Inferior parietal cortex (tissue), 1 donor: ENCODE measurements at regions not wholly inside any gene's neighbourhood (a gene's known extent, or its start where the extent isn't known, plus 50 kb on each side); places are given as distances from the start of the nearest gene placed in this dataset.
"Not testable (repeated sequence)": the region's sequence is repeated elsewhere in the genome, so short reads cannot be mapped to it uniquely, and the experiment has no call there.

Experiments
- DNase-seq: peaks from one replicate; pipeline ENCODE4 v3.0.0-alpha.2; 2016; ENCODE audit errors: extremely low spot score

DNA sequence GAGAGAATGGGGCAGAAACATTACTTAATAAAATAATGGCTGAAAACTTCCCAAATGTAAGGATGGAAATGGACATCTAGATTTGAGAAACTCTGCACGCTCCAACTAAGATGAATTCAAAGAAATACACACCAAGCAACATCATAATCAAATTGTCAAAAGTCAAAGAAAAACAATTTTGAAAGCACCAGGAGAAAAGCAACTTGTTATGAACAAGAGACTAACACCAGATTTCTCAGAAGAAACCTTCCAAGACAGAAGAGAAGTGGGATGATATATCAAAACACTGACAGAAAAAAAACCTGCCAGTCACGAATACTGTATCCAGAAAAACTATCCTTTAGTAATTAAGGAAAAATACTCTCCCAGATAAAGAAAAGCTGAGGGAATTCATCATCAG is 208.6 kb upstream of the SAMSN1 start:
- DNase-seq: no peak

DNA sequence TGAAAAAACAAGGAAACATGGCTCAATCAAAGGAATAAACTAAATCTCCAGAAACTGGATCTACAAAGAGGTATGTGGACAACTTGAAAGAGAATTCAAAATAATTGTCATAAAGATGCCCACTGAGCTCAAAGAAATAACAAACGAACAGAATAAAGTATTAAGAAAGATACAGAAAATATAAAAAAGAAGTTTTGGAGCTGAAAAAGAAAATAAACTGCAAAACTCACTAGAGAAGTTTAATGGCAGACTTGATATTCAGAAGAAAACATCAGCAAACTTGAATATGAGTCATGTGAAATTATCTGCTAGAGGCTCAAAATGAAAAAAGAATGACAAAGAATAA is 208.1 kb upstream of the SAMSN1 start:
- DNase-seq: no peak

DNA sequence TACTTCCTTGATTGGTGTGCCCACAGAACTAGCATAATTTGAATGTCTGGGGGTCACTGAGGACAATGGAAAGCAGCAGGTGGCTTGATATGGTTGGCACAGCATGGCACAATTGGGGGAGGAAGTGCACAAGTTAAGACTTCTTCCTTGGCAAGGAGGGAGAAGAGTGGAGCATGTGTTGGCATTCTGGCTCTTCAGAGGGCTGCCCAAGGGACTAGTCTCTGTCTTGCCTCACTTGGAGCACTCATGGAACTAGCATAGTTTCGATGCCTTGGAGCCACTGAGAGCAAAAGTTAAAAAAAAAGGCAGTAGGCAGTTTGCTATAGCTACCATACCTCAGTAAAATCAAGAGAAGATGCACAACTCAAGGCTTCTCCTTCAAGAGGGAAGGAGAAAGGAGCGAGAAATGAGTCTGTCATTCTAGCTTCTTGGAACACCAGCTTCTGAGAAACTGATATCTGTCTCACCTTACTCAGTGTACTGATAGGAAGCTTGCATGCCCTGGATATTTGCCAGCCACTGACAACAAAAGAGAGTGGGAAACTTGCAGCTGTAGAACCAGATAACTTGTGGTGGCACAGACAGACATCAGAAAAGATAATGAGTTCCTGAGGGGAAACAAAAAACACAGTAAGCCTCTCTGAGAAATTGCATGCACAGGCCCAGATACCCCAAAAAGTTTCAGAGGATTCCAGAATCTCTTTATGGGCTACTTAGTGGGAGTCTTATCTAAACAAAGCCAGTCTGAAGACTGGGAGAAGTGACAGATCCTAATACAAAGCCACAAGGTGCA is 207.5 kb upstream of the SAMSN1 start:
- peak; percentile 50 for DNase-seq

GRCh38 chr21:14753069-14753465 is 207.0 kb upstream of the SAMSN1 start:
- no peak for DNase-seq

GRCh38 chr21:14752345-14752909 is 206.3 kb upstream of the SAMSN1 start:
- no peak for DNase-seq

- DNase-seq: peak; percentile 17
These were observed 205.7 kb upstream of the SAMSN1 start for GRCh38 chr21:14751602-14752344.

DNA sequence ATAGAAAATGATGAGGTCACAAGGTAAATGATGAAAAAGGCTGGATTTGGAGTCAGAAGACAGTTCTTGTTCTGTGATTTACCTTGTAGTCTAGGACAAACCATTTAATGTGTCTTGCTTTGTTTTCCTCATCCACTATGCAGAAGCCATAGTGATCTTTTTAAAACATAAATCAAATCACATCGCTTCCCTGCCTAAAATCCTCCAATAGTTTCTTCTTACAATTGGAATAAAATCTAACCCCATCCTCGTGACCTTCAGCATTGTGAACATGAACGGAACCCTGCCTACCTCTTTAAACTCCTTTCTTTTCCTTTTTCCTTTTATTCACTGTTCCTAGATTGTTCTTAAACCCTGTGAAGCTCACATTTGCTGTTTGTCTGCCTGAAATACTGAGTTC is 204.9 kb upstream of the SAMSN1 start:
- no peak for DNase-seq

GRCh38 chr21:14750041-14750440 is 203.9 kb upstream of the SAMSN1 start:
- DNase-seq: no peak

DNA sequence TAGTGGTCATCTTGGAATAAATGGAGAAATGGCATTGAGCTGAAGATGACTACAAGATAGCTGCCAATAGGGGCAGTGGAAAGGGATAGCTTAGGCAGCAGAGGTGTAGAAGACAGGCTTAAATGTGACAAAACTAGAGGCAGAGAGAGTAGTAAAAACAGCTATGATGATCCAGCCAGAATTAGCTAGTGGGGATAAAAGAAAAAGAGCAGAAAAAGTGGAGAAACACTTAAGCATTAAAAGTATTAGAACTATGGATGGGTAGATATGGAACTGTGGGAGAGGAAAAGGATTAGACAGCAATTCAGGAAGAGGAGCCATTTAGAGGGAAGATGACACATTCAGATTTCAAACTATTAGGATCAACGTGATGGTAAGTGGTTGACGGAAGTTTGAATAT is 202.5 kb upstream of the SAMSN1 start:
- no peak for DNase-seq

- DNase-seq: no peak
These were observed 198.3 kb upstream of the SAMSN1 start for GRCh38 chr21:14744368-14744767.

GRCh38 chr21:14742119-14742518 is 196.0 kb upstream of the SAMSN1 start:
- DNase-seq: no peak

DNA sequence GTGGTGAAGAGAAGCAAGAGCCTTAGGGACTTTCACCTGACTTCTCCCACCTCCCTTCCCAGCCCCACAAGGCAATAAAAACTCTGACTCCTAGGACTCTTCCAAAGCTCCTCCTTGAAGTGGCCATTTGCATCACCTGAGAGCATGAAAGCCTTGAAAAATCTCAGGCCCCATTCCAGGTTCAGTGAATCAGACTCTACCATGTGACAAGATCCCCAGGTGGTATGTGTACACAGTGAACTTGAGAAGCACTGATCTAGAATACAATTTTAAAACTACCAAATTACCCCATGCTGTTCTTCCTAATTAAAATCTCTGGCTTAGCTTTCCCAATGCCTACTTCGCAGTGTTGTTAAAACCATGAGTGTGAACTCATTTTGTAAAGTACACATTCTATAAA is 195.1 kb upstream of the SAMSN1 start:
- no peak for DNase-seq

DNA sequence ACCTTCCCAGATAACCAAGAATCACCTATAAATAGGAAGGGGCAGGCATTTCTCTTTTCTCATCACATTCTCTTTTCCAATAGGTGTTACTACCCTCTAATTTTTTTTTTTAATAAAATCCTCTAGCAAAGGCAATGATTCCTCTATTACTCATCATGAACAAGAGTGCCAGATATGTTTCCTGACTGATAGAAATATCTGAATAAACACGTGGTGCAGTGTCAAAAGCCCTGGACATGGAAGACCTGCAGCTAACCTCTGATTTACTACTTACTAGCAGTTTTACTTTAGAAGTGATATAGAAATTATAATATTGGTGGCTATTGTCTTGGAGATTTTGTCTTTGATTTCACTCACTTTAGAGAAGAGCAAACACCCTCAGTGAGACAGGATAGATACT is 194.6 kb upstream of the SAMSN1 start:
- no peak for DNase-seq

- no peak for DNase-seq
These were observed 194.0 kb upstream of the SAMSN1 start for GRCh38 chr21:14740116-14740515.

DNA sequence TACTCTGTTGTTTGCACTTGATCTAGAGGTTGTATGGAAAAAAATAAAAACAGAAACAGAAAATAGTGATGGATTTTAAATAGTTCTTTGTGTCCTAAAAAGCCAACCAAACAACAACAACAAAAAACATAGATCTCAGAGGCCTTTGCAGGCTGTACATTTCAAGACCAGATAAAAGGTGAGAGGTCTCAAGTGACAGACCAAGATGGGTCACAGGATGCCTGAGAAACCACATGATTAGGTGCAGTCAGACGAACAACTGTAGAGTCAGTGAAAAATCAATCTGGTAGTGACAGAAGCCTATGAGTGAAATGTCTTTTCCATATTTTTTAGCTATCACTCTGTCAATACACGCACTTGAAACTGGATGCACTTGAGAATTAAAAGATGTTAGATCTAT is 193.5 kb upstream of the SAMSN1 start:
- DNase-seq: no peak

GRCh38 chr21:14738576-14738975 is 192.5 kb upstream of the SAMSN1 start:
- not testable (repeated sequence) for DNase-seq

GRCh38 chr21:14737922-14738321 is 191.8 kb upstream of the SAMSN1 start:
- peak; percentile 41 for DNase-seq

DNA sequence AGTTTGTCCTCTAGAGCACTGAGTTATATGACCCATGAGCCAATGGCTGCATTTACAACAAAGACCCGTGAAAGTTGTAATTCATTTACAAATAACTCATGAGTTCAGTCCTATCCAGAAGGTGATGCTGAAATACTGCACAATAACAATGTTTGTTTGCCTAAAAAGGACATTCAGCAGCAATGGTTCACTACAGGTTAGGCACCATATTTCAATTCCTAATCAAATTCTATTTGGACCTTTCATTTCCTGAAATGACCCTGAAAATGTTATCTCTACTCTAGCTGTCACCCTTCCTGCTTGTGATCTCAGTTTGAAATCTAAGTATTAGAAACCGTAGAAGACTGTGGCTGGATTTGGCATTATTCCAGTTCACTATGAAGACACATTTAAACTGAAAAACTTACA is 191.2 kb upstream of the SAMSN1 start:
- no peak for DNase-seq

DNA sequence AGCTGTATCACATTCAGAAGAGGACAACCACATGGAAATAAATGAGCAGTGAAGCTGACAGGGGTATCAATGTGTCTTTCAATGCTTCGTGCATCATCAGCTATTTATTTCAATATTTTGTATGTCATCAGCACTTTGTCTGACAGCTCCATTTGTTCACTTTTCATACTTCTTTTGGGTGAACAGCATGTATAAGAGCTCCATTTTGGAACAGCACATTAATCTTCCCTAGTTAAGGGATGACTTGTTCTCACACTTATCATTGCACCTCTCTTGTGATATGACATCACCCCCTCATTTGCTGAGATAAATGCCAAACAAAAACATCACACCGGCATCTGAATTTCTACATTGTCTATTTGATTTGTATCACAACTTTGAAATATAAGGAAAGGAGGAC is 190.6 kb upstream of the SAMSN1 start:
- DNase-seq: no peak

GRCh38 chr21:14736162-14736561 is 190.0 kb upstream of the SAMSN1 start:
- DNase-seq: no peak

- DNase-seq: no peak
These were observed 188.7 kb upstream of the SAMSN1 start for GRCh38 chr21:14734833-14735232.

DNA sequence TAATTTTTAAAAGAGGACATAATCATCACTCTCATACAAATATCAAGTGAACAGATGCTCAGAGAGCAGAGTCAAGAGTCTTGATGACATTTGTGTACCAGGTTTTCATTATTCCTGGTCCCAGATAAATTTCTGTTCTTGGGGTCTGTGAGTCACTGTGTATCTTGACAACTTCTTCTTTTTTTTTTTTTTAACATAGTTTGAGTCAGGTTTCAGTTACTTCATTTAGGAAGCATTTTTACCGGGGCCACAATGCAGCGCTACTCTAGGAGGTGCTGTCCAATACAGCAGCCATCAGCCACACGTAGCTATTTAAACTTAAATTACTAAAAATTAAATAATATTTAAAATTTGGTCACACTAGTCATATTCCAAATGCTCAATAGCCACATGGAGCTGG is 188.1 kb upstream of the SAMSN1 start:
- DNase-seq: no peak

DNA sequence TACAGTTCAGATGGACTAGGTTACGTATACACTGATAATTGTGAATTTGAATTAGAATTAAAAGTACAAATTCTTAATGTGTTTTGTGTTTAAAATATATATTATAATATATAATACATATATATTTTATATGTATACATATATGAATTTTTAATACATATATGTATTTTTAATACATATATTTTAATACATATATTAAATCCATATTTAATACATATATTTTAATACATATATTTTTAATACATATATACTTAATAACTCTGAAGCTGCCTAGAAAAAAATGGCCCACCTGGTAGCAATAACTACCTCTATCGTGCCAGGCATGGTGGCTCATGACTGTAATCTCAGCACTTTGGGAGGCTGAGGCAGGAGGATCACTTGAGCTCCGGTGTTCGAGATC is 179.1 kb upstream of the SAMSN1 start:
- DNase-seq: no peak
